HG03558 (cell line): ENCODE measurements at regions not wholly inside any gene's neighbourhood (a gene's known extent, or its start where the extent isn't known, plus 50 kb on each side); places are given as distances from the start of the nearest gene placed in this dataset.

Experiments used
- ATAC-seq: cut with Tn5 transposase; IDR thresholded peaks from one replicate; pipeline ENCODE4 v1.9.1; 2021; ENCODE audit warnings: moderate number of reproducible peaks; ENCODE audit not compliant: unreplicated experiment; ENCODE audit errors: extremely low read depth

- no peak for ATAC-seq
Measured at GRCh38 chr5:125376059-125376641, 629.7 kb upstream of the ZNF608 start.

DNA sequence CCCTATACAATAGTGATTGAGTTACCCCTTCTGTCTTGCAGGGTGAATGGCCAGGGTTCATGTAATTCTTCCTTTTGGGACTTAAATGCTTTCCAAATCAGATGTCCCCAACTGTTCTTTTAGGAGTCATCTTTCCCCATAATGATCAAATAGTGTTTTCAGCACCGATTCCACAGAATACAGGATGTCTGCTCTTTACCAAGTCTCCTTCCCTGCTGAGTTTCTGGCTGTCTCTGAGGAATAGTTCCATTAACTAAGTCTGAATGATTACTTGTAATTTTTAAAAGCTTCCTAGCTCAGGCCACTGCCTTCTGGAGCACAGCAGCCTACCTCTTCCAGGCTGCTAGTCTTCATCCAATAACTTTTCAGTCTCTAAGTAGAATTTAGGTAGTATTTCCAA lies 630.7 kb upstream of the ZNF608 start:
- no peak for ATAC-seq

DNA sequence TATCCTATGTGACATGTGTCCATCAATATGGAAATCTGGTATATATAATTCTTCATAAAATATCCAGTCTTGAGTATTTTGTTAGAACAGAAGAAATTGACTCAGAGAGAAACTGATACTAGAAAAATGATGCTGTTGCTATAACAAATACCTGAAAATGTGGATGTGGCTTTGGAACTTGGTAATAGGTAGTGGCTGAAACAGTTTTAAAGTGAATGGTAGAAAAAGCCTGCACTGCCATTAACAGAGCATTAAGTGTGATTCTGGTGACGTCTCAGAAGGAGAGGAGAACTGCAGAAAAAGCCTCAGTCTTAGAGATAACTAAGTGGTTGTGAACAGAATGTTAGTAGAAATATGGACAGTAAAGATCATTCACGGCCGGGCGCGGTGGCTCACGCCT lies 634.9 kb upstream of the ZNF608 start:
- no peak for ATAC-seq

DNA sequence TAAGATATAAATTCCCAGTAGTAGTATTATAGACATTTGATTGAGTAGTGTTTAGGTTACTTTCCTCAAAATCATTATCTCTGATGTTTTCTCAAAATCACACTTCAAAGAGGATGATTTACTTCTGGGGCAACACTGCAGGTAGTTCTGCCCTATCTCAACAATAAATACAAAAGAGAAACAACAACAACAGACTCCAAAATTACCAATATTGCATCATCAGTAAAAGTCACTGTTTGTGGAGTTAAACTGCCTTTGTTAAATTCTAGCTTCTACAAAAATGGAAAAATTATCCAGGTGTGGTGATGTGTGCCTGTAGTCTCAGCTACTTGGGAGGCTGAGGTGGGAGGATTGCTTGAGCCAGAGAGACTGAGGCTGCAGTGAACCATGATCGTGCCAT lies 637.6 kb upstream of the ZNF608 start:
- no peak for ATAC-seq

- no peak for ATAC-seq
Measured at GRCh38 chr5:125390326-125390725, 643.9 kb upstream of the ZNF608 start.

GRCh38 chr5:125393221-125393815 lies 646.9 kb upstream of the ZNF608 start:
- no peak for ATAC-seq

- ATAC-seq, result no peak
Measured at GRCh38 chr5:125394661-125395280, 648.3 kb upstream of the ZNF608 start.

DNA sequence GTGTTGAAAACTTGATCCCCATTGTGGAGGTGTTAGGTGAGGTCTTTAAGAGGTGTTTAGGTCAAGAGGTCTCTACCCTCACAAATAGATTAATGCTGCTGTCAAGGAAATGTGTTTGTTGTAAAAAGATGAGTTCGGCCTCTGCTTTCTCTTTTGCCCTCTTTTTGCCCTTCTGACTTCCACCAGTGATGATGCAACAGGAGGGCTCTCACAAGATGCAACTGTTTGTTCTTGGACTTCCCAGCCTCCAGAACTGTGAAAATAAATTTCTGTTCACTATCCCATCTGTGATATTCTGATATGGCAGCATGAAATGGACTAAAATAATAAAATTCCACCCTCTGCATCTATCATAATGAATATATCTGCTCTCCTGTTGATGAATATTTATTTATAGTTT lies 650.0 kb upstream of the ZNF608 start:
- no peak for ATAC-seq

- ATAC-seq, result no peak
Measured at GRCh38 chr5:125398466-125398865, 652.0 kb upstream of the ZNF608 start.

DNA sequence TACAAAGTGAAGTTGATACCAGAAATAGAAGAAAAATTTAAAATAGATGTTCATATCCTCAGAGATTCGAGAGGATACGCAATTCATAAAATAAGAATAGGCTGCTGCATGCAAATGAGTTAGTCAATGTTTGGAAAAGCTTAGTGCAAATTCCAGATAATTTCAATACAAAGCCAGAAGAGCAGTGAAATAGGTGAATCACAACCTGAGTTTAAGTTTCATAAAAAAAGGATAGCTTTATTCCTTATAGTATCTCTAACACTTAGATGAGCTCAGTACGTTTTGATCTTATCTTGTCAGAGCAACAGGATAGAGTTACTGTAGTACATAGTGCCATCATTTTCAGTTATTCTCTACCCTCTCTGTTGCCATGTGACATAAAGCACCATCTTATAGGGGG lies 653.4 kb upstream of the ZNF608 start:
- no peak for ATAC-seq

GRCh38 chr5:125401724-125402622 lies 655.5 kb upstream of the ZNF608 start:
- no peak for ATAC-seq

- no peak for ATAC-seq
Measured at GRCh38 chr5:125402787-125403186, 656.3 kb upstream of the ZNF608 start.

DNA sequence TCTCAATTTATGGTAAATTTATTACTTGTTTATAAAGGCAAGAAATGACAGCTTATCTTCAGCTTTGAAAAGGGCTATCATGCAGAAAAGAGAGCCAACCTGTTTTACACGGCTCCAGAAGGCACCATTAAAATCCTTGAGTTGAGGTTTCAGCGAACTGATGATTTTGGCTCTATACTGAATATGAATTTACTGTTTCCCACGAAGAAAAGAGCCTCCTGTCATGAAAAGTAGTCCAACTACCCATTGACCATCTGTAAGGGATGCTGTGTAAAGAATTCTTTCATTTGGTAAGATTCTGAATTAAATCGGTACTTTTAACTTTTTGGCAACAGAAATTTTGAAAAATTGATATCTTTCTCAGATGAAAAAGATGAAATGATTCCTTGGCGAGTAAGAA lies 657.6 kb upstream of the ZNF608 start:
- ATAC-seq, result no peak

DNA sequence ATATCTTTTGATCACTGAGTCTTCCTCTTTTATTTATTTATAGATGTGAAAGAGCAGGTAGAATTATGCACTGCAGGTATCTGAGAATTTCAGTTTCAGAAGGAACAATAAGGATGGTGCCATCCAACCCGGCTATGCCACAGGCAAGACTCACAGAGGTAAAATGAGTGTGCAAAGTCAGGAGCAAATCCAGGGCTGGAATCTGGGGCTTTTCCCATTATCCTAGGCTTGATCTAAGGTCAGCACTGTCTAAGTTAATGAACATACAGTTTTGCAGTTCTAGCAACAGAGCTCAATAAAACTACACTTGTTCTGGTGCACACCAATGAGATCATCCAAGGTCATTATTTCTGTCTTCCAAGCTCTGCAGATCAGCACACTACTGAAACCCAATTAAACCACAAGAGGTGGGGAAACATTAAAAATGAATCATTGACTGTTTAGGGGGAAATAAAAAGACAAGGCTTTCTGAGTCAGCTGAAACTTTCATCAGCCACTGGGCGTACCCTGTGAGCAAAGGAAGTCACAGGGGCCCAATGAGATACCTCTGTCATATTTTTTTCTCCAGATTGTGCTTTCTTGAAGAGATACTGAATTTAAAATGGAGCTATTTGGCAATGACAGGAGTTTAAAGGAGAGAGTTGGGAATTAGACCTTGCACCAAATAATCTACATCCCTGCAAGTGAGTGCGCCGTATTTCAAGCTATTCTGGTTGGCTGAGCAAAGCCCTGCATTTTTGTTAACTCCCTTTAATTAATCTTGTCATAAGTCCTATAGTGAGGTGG lies 662.2 kb upstream of the ZNF608 start:
- peak; percentile 44 for ATAC-seq

GRCh38 chr5:125409234-125409860 lies 662.9 kb upstream of the ZNF608 start:
- ATAC-seq, result no peak

DNA sequence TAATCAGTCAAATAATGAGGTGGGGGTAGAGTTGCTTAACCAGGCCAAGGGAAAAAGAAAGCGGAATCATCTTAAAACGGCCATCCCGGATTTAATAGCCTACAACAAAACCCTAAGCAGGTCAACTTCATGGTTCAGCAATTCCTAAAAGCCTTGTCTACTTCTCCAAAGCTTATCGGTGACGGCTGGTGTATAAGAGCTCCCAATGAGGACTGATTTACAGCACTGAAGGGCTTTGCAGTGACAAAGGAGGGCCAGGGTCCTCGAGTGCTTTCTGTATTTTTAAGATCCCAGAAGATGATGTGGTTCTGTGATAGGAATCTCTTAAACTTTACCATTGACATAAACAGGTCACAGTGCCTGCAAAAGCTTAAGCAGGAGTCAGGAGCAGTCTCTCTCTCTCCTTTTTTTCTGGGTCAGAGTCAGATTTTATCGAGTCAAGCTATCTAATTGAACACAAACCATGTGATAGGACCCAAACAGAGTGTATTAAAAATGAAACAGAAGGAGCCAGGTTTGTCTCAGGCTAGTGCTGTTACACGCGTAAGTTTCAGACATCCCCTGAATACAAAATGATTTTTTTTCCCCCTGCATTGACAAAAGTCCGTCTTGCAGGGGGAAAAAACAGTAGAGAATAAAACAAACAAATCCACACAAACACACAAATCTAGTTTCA lies 663.6 kb upstream of the ZNF608 start:
- no peak for ATAC-seq

DNA sequence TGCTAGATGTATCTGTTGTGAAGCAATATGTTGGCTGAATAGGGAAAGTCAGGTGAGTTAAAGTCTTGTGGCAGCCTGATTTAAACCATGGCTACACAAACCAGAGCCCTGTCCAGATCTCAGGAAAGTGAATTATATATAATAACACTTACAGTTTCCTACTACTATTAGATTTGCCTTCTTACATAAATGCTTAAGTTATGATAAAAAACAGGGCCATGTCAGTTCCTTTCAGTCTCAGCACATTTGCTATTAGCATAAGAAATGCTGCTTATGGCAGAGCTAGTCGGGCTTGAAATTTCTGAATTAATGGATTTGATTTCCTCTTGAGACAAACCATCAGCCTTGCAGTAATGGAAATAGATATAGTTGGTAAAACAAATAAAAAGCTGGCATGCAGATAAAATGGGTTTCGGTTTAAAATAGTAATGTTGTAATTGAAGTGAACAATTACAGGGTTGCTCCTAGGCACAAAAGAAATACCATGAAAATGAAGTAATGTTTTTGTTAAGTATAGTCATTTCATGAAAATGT lies 664.2 kb upstream of the ZNF608 start:
- ATAC-seq, result no peak

DNA sequence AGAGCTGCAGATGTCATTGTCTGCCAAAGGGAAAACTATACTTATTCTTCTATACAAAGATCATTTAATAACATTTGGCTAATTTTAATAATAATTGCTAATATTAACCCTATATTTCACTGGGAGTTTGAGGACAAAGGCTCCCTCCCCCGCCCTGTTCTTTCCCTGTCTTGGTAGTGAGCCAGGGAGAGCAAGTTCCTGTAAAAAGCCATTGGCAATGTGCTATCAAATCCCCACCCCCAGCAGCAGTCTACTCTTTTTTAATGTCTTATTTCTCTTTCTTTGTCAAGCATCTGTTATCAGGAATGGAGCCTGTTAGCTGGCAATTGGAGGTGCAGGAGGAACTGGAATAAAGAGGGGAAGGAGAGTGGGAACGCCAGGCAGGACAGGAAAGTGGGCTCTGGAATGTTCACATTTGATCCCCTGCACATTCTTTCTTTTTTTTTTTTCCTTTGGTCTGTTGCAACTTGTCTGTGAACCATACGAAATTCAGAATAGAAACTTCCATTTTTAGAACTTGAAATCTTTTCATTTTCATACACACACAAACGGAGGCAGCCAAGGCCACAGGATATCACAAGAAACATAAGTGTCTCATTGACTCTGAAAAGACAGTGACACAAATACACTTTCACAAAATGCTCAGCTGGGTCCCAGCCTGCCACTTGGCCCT lies 664.8 kb upstream of the ZNF608 start:
- ATAC-seq, result peak; percentile 41
